Fibroblast of villous mesenchyme (primary cell): ENCODE measurements at regions not wholly inside any gene's neighbourhood (a gene's known extent, or its start where the extent isn't known, plus 50 kb on each side); places are given as distances from the start of the nearest gene placed in this dataset.
"Not testable (repeated sequence)": the region's sequence is repeated elsewhere in the genome, so short reads cannot be mapped to it uniquely, and the experiment has no call there.

Source experiments
- DNase-seq: peaks from one replicate; pipeline ENCODE4 v3.0.0-alpha.2; 2010; ENCODE audit warnings: low read depth
- H3K4me3 ChIP-seq: 2 replicates; pipeline ENCODE4 v1.5.1; 2011; ENCODE audit warnings: low read depth, mild to moderate bottlenecking, low read length
- TF ChIP-seq, protein P1 (sequence below): IDR thresholded peaks from 2 replicates; pipeline ENCODE4 v1.5.1; 2012; ENCODE audit warnings: low read depth, mild to moderate bottlenecking, low read length; ENCODE audit not compliant: insufficient read depth

- TF ChIP-seq, protein P1, sequence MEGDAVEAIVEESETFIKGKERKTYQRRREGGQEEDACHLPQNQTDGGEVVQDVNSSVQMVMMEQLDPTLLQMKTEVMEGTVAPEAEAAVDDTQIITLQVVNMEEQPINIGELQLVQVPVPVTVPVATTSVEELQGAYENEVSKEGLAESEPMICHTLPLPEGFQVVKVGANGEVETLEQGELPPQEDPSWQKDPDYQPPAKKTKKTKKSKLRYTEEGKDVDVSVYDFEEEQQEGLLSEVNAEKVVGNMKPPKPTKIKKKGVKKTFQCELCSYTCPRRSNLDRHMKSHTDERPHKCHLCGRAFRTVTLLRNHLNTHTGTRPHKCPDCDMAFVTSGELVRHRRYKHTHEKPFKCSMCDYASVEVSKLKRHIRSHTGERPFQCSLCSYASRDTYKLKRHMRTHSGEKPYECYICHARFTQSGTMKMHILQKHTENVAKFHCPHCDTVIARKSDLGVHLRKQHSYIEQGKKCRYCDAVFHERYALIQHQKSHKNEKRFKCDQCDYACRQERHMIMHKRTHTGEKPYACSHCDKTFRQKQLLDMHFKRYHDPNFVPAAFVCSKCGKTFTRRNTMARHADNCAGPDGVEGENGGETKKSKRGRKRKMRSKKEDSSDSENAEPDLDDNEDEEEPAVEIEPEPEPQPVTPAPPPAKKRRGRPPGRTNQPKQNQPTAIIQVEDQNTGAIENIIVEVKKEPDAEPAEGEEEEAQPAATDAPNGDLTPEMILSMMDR: no peak
- no peak overlapping the region for H3K4me3 ChIP-seq
- no peak for DNase-seq
These were observed 170.5 kb upstream of the POU1F1 start for GRCh38 chr3:87446849-87447387.

- TF ChIP-seq, protein P1: no peak
- no peak for DNase-seq
These were observed 166.1 kb upstream of the POU1F1 start for GRCh38 chr3:87442470-87442869.

GRCh38 chr3:87437765-87438164 is 161.4 kb upstream of the POU1F1 start:
- no peak for DNase-seq
- no peak overlapping the region for H3K4me3 ChIP-seq
- TF ChIP-seq, protein P1: no peak

More at GRCh38 chr3:87442470-87442869, 166.1 kb upstream of the POU1F1 start:
- no peak overlapping the region for H3K4me3 ChIP-seq

GRCh38 chr3:87436781-87437543 is 160.6 kb upstream of the POU1F1 start:
- no peak for DNase-seq
- H3K4me3 ChIP-seq: no peak overlapping the region
- TF ChIP-seq, protein P1: no peak

DNA sequence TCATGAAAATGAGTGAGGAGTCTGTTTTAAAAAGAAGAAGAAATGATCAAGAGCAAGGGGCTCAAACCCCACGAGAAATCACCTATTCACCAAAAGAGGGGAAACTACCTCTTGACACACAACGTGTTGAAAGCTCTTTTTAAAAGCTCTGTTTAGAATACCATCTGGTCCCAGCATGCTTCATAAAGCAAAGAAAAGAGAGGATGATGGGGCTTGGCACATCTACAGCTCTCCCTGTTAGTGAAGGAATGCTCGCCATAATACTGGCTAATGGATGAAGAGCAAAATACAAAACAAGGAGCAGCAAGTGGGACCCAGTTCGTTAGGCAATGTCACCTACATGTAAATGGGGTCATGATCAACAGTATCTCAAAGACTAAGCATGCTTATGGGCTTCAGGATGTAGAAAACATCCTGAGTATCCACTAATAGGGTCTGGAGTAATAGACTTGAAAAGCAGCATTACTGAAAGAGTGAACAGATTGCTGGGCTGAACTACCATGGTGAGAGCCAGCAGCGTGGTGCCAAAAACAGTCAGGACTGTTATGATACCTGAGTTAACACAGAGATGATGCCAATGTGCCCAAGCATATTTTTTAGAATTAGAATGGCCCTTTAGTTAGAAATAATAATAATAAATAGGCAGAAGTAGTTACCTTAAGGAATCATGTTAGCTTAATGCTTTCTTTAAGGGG is 159.7 kb upstream of the POU1F1 start:
- DNase-seq: no peak
- TF ChIP-seq, protein P1: no peak
- H3K4me3 ChIP-seq: no peak overlapping the region

DNA sequence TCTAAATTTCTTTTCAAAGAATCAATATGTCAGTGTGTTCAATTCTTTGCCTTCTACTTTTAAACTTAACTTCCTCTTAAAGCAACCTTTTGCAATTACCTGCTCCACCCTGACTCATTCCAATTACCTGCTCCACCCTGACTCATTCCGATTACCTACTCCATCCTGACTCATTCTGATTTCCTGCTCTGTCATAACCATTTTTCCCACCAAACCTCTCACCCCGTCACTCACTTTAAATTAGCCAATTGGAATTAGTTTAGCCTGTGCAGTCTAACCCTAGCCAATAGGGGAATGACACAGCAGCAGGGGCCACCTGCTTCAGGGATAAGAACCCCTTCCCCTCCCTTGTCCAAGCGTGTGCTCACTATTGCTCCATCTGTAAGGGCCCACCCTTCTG is 157.1 kb upstream of the POU1F1 start:
- H3K4me3 ChIP-seq, DNase-seq: not testable (repeated sequence)

- DNase-seq: no peak
- no peak overlapping the region for H3K4me3 ChIP-seq
- TF ChIP-seq, protein P1: no peak
These were observed 150.5 kb upstream of the POU1F1 start for GRCh38 chr3:87426918-87427317.
